ENCODE measurements at regions not wholly inside any gene's neighbourhood (a gene's known extent, or its start where the extent isn't known, plus 50 kb on each side); places are given as distances from the start of the nearest gene placed in this dataset.
"Not testable (repeated sequence)": the region's sequence is repeated elsewhere in the genome, so short reads cannot be mapped to it uniquely, and the experiment has no call there.

- DNase-seq = no peak
Measured at GRCh38 chr4:116005037-116005805, 891.8 kb upstream of the NDST4 start.

- no peak for DNase-seq
Measured at GRCh38 chr4:116001291-116001690, 887.9 kb upstream of the NDST4 start.

- no peak for DNase-seq
Measured at GRCh38 chr4:115986573-115986972, 873.2 kb upstream of the NDST4 start.

- DNase-seq = not testable (repeated sequence)
Measured at GRCh38 chr4:115975421-115976001, 862.1 kb upstream of the NDST4 start.

- DNase-seq = no peak
Measured at GRCh38 chr4:115973768-115974167, 860.3 kb upstream of the NDST4 start.

- DNase-seq = no peak
Measured at GRCh38 chr4:115972967-115973366, 859.5 kb upstream of the NDST4 start.

GRCh38 chr4:115970859-115971258 is 857.4 kb upstream of the NDST4 start:
- DNase-seq = no peak

- DNase-seq = no peak
Measured at GRCh38 chr4:115969756-115970155, 856.3 kb upstream of the NDST4 start.

- DNase-seq = no peak
Measured at GRCh38 chr4:115965588-115965987, 852.2 kb upstream of the NDST4 start.

GRCh38 chr4:115956054-115956796 is 842.8 kb upstream of the NDST4 start:
- DNase-seq = not testable (repeated sequence)

- no peak for DNase-seq
Measured at GRCh38 chr4:115950806-115951205, 837.4 kb upstream of the NDST4 start.

GRCh38 chr4:115949974-115950743 is 836.7 kb upstream of the NDST4 start:
- DNase-seq = not testable (repeated sequence)

- DNase-seq = no peak
Measured at GRCh38 chr4:115945026-115945425, 831.6 kb upstream of the NDST4 start.

GRCh38 chr4:115944146-115944905 is 830.9 kb upstream of the NDST4 start:
- DNase-seq = no peak

GRCh38 chr4:115938764-115939443 is 825.5 kb upstream of the NDST4 start:
- DNase-seq = no peak

GRCh38 chr4:115929373-115929772 is 816.0 kb upstream of the NDST4 start:
- no peak for DNase-seq

- no peak for DNase-seq
Measured at GRCh38 chr4:115927382-115927781, 814.0 kb upstream of the NDST4 start.

- DNase-seq = no peak
Measured at GRCh38 chr4:115923152-115923551, 809.7 kb upstream of the NDST4 start.

- DNase-seq = no peak
Measured at GRCh38 chr4:115920637-115921036, 807.2 kb upstream of the NDST4 start.

- DNase-seq = no peak
Measured at GRCh38 chr4:115918149-115918548, 804.7 kb upstream of the NDST4 start.

- DNase-seq = no peak
Measured at GRCh38 chr4:115906428-115906827, 793.0 kb upstream of the NDST4 start.

GRCh38 chr4:115883847-115884246 is 770.4 kb upstream of the NDST4 start:
- DNase-seq = no peak

Data from NCI-H2227 treated with DMSO at 0.1 percent for 48 hours (cell line).